ENCODE measurements at regions not wholly inside any gene's neighbourhood (a gene's known extent, or its start where the extent isn't known, plus 50 kb on each side); places are given as distances from the start of the nearest gene placed in this dataset.

GRCh38 chr11:110912437-110912836 lies 200.2 kb upstream of the ARHGAP20 start:
- TF ChIP-seq POLR2AphosphoS5 (IDR thresholded peaks at IDR 0.05) (no peak), POLR2A (IDR thresholded peaks at IDR 0.05) (no peak)

Data from suprapubic skin (tissue), 4 donors.